HG03439 (cell line): ENCODE measurements at regions not wholly inside any gene's neighbourhood (a gene's known extent, or its start where the extent isn't known, plus 50 kb on each side); places are given as distances from the start of the nearest gene placed in this dataset.

Experiments
- ATAC-seq: cut with Tn5 transposase; IDR thresholded peaks from one replicate; pipeline ENCODE4 v1.9.1; 2021; ENCODE audit warnings: mild to moderate bottlenecking, moderate library complexity; ENCODE audit not compliant: unreplicated experiment

DNA sequence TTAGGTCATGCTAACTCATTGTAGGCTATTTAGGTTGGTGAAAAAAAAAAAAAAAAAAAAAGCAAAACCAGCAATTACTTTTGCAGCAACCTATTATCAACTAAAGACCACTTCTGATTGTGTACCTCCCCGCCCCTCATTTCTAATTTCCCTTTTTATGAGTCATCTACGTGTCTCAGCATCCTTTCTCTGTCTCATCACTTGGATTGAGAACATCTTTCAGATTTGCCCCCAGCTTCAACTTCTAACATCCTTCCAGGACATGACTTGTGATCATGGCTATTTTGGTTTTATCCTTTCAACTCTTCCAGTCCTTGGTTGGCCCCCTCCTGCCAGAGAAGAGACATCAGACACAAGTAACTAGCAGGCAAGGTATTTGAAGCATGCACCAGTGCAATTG is 156.7 kb upstream of the CCN2 start:
- no peak for ATAC-seq

DNA sequence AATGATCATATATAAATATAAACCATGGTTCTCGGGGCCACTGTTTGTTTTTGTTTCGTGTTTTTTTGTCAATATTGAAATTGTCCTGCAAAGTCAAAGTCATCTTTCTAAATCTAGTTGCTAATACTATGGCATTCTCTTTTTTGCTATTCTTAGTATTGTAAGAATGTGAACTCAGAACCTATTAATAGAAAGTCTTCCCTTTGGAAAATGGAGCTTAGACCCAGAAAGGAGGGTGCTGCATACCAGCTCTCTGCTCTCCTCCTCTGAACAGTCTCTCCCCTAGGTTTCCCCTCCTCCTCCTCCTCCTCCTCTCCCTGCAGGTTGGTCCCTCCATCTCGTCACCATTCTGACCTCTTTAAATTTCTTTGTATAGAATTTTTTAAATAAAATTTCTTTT is 150.4 kb upstream of the CCN2 start:
- ATAC-seq = no peak

DNA sequence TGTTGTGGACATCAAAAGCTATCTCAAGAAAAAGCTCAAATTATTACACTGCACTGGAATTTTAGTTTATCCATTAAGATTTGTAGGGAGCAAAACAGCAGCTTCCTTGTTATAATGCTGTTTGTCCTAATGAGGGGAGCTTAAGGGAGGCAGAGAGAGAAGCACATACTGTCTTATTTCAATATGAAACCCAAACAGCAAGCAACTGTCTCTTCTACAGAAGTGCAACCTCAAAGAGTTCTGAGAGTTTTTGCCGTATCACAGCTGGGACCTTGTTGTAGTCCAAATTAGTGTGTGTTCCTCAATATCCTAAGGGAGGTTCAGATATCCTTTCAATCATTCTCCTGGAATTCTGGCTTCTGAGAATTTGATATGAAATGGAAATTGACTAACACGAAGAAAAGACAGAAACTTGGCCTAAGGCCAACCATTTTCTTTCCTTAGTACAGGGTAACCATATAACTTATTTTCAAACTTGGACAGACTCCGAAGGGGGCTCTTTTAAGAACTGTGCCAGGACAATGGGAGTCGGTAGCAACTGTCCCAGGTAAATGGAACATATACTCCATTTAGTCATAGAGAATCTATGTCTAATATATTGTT is 149.3 kb upstream of the CCN2 start:
- ATAC-seq = no peak

DNA sequence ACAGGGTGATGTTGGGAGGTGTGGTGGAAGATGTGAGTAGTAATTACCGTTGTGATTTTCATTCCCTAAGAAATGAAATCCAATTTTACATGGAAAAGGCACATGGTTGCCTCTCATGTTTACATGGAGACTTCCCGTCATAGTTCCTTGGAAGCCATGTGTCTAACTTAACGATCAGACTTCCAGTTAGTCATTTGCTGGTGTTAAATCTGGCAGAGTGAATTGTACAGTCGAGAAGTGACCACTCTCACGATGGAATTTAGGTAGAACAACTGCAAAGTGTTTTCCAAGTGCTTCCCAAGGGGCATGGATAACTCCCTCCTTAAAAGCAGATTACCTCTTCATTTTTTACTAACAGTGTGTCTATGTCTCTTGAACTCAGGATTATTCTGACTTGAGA is 145.8 kb upstream of the CCN2 start:
- no peak for ATAC-seq

DNA sequence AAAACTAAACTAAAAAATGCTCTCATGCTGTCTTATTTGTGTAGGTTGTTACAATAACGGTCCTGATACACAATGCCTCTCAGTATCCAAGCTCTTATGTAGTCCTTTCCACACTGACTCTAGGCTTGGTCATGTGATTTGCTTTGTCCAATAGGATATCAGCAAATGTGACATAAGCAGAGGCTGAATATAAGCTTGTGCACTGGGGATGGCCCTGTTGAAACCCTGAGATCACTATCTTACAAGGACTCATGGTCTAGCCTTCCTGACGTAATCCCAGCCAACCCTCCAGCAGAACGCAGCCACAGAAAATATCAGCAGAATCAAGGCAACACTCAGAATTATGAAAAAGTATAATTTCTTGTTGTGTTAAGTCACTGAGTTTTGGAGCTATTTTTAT is 145.1 kb upstream of the CCN2 start:
- ATAC-seq = no peak

DNA sequence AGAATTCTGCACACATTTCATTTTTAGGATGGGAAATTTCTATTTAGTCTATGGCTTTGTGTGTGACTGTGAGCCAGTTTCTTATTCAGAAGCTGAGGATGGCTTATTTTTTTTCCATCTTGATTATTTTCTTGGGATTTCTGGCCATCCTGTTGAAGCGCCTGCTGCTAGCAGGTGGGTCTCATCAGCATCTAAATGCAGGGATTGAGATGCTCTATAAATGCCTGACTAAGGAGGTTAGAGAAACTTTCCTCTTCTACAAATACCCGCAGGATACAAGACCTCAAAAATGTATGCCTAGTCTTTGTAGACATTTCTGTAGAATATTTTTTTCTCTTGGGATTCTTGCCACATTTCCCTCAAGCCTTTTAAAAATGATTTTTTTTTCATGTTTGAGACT is 138.0 kb upstream of the CCN2 start:
- no peak for ATAC-seq

DNA sequence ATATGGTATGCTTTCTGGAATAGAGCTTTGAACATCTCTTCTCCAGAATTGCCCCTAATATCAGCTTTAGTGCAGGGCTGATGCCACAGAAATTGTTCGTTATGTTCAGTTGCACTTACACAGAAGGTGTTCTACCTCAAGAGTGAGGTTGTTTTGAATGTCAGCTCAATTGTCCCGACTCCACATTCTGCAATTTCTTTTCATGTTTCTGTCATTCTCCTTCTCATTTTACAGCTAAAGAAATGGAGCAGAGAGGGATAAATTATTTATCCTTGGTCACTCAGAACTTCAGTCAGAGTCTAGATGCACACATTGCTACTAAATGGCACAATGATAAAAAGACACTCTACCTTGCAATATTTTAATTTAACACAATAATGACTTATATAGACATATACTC is 137.0 kb upstream of the CCN2 start:
- no peak for ATAC-seq

DNA sequence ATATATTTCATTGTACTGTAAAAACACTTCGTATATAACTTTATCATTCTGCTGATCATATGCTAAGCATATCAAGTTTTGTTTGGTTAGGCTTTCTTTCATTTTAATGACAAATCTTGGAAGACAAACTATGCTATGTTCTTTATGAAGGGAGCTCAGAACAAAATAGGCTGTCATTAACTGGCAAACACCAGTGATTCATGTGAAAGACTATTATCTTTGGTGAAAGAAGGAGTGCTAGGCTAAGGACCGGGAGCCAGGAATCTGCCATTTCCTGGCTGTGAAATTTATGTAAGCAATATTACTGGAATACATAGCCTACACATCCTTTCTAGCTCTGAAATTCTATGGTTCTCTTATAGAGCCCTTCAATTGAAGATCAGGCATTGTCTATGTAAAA is 136.2 kb upstream of the CCN2 start:
- no peak for ATAC-seq

DNA sequence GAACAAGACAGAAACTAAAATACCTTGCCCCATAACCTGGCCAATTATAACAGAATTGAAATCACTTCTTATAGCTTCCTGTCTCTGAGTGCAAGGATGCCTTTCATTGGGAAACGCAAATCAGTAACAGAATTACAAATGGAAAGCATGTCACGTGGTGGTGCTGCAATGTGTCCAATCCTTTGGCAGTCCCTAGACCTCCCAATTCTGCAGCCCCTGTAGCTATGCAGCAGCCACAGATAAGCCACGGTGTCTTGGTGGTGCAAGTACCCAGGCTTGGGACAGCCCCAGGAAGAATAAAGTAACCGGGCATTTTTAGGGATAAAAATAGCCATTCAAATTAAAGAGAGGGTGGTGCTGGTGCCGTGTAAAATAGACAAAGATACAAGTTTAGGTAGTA is 134.6 kb upstream of the CCN2 start:
- no peak for ATAC-seq

DNA sequence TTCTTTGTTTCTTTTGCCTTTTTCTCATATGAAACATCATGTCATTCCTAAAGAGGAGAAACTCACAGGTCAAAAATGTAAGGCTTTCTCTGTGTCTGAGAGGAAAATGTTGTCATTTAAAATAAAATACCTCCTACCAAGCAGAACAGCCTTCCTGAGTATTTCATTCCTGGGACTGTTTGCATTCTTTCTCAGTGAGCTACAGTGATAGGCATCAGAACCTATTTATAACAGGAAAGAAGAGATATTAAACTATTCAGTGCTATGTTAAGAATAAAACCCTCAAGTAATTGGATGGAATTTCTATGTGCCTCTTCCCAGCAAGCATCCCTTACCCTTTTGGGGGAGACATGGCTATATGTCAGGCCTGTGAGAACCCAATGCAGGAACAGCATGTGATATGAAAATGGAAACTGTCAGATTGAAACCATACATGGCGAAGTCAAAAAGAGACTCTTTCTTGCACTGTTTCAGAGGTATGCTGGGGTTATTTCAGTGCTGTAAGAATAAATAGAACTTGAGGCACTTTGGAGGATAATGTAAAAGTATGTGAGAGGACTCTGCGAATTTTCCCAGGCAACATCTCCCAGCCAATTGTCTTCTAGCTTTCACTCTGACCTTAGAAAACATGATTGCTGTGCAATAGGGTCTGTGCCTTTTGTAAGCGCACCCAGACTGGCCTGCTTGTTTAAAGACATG is 133.8 kb upstream of the CCN2 start:
- ATAC-seq = peak; percentile 69

DNA sequence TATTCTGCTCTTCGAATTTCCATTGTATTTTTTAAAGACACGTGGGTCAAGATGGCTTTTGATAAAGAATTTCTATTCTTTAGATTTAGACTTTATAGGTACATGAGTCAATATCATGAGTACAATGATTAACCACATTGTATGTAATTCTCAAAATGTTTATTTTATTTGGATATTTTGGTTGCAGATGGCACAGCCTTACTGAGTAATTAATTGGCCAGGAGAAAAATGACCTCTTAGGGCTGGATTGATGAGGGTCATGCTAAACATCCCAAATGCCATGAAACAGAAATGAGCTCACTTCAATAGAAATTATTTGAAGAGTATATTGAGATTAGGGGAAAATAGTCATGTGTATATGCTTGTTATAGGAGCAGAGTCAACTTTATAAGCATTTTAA is 131.2 kb upstream of the CCN2 start:
- no peak for ATAC-seq

DNA sequence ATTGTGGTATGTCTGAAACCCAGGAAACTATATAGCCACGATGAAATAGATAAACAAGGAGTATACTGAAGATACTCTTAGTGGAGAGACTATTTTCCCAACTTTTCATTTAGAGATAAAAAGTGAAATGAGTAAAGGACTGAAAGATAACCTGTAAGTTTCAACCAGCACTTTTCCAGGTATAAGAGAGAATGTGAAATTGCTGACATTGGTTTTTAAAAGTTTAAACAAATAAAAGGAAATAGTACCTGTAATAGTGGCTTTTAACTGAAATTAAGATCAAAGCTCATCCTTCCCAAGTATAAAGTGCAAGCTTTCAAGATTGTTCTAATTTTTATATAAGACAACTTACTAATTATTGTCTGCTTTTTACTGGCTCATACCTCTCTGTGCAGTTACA is 130.2 kb upstream of the CCN2 start:
- no peak for ATAC-seq

DNA sequence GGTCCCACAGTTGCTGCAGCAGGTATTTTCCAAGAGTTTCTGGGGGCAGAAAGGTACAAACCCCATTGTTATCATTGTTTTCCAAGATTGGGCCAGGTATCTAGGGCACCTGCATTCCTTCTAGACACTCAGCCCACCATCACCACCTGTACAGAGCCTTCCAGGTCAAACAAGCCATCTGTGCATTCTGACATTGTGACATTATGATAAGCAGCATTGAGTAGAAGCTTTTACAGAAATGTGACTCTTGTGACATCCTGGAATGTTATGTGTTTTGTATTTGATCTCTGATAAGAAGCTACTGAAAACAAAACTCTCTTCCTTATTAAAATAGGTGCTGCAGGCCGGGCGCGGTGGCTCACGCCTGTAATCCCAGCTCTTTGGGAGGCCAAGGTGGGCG is 128.1 kb upstream of the CCN2 start:
- ATAC-seq = no peak

DNA sequence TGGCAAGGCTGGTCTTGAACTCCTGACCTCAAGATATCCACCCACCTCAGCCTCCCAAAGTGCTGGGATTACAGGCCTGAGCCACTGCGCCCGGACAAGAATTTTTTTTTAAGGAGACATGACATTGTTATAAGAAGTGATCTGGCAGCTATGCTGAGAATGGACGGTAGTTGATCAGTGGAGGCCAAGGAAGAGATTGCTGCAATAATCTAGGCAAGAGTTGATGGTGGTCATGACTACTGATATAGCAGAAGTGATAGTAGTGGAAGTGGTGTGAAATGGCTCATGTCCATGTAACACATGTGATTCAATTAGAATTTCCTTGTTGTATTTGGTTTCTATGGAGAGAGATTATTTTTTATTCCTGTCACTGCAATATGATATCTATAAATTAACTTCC is 125.3 kb upstream of the CCN2 start:
- ATAC-seq = no peak

DNA sequence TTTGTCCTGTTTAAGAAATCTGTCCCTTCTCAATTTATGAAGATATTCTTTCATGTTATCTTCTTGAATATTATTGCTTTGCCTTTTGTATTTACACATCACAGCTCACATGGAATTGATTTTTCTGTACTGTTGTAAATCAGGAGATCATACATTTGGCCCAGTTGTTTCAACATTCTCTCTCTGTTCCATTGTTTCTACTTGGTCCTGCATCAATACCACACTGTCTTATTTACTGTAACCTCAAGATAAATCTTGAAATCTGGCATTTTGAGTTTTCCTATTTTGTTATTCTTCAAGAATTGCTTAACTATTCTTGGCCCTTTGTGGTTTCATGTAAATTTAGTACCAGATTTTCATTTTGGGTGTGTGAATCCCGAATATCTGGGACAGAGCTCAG is 121.7 kb upstream of the CCN2 start:
- no peak for ATAC-seq

DNA sequence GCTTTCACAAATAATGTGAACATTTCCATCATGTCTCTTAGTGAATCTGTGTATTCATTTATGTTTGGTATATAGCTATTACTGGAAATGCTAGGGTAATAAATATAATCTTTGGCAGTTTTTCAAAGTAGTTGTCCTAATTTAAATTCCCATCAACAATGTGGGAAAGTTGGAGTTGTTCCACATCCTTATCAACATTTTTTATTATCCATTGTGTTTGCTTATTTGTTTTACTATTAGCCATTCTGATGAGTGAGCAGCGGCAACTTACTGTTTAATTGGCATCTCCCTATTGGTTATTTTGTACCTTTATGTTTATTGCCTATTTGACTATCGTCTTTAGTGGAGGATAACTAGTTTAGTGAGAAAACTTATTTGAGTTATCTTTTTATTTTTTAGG is 121.1 kb upstream of the CCN2 start:
- ATAC-seq = no peak

DNA sequence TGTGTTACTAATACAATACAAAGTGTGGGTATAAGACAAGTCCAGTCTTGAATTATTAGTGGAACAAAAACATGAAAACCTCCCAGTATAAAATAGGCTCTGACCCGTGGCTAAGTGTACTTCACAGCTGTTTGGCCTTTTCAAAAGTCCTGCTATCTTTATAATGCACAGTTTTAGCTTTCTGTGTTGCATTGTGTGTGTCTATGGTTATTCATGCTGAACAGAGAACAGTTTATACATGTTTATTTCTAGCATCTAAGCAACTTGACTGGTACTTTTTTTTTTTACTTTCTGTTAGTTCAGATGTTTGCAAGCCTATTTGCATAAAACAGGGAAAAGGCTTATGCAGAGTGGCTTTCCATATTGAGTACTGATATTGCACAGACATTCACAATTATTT is 119.2 kb upstream of the CCN2 start:
- ATAC-seq = no peak

DNA sequence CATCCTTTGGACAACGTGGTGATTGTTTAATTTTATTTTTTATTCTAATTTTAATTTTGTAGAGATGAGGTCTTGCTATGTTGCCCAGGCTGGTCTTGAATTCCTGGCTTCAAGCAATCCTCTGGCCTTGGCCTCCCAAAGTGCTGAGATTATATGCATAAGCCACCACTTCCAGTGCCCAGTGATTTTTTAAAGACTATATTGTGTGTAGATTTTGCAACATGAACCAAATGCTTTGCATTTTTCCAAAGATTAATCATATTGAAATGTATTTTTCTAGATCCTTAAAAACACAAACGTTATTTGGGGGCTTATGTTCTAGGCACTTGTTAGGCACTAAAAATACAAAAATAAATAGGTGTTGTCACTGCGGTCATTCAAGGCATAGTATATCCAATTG is 117.6 kb upstream of the CCN2 start:
- no peak for ATAC-seq

DNA sequence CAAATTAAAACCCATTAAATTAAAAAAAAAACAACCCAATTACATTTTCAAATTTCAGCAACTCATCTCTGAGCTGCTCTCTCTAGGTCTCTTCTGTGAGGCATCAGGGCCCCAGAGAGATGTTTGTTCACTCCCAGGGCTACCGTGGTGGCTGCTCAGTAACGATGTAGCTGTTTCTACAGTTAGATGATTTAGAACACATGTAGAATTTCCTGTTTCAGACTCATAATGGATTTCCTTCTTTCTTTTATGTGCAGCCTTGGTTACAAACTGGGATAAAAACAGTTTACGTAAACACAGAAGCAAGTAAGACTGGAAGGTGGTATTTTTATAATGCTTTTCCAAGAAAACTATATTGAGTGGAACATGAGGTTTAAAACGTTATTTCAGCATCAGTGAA is 116.1 kb upstream of the CCN2 start:
- ATAC-seq = no peak

DNA sequence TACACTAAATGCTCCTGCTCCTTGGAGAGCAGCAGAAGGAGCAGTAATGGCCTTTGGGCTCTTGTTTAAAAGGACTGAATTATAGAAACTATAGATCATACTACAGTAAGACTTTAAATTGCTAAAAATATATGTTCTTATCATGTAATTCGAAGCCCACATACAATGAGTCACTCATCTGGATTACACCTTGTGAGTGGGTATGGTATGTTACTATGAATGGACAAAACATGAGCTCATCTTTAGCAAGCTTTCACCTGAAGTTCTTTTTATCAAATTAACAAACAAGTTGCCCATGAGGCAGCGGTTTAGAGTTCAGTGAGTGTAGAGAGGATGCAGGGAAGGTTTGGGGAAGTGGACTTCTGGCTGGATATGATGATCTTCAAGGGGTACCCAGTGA is 114.4 kb upstream of the CCN2 start:
- no peak for ATAC-seq

DNA sequence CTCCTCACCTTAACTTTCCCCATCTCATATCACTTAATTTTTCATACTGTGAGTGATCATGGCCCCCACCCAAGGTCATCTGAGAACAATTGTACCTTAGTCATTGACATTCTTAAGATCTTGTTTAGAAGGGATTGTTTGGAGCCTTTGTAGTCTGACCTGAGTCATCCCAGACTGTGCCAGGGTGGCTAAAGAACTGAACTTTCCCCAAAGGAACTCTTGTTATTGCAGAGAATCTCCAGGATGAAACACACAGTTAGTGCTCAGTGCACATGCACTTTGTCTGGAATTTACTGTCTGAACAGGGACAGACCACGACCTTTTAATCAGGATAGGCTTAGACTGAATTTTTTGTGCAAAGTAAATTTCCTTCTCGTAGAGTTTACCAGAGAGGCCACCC is 112.6 kb upstream of the CCN2 start:
- ATAC-seq = no peak

DNA sequence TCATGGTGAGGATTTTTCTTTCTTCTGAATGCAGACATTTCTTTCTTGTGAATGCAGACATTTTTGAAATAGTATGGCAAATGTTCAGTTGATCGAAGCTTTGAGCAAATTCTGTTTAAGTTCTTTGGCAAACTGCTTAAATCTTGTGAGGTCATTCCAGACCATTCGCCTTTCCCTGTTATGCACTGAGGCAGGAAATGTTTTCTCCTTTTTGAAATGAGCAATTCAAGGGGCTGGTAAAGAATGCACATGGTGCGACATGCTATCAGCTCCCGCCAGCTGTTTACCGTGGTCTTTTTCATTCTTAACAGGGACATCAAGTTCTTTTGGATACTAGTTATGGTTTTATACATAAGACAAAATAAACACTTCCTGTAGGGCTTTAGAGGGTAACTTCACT is 112.0 kb upstream of the CCN2 start:
- no peak for ATAC-seq

DNA sequence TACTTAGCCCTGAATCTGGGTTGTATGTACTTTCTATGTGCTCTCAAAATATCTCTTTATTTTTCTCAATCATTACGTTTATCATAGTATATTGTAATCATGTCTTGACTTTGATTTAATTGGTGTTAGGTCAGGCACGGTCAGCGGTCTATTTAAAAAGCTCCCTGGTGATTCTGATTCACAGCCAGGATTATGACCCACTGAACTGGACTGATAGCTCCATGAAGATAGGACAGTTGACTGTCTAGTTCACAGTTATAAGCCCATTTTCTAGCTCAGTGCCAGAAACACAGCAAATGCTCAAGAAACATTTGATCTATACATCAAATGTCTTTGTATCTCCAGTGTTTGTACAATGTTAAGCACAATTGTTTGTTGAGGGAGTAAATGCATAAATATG is 111.5 kb upstream of the CCN2 start:
- ATAC-seq = no peak
